GM12801 (cell line): ENCODE measurements at regions not wholly inside any gene's neighbourhood (a gene's known extent, or its start where the extent isn't known, plus 50 kb on each side); places are given as distances from the start of the nearest gene placed in this dataset.

ENCODE experiments used
- CTCF ChIP-seq: IDR thresholded peaks from one replicate; pipeline ENCODE4 v1.5.1; 2011; ENCODE audit warnings: control low read depth; ENCODE audit not compliant: insufficient read length; ENCODE audit errors: extremely low read depth

DNA sequence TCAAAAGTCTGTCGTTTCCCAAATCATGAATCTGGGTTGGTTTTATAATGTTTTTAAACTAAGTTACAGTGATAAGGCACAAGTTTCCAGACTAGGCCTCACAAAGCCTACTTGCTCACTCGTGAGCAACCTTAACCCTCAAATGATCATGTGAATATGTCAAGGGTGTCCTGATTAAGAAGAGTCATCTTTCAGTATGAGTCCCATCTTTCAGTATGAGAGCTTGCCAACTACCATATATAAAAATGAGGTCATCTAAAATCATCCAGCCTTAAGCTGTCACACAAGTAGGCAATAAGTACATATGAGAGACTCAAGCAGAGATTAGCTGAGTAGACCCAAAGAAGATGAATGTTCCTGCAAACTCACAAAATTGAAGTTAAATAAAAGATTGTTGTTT lies 668.4 kb upstream of the FAM174A start:
- TF ChIP-seq CTCF, result no peak

- TF ChIP-seq CTCF, result no peak
Observed at GRCh38 chr5:99865159-99865558, 670.0 kb upstream of the FAM174A start.

DNA sequence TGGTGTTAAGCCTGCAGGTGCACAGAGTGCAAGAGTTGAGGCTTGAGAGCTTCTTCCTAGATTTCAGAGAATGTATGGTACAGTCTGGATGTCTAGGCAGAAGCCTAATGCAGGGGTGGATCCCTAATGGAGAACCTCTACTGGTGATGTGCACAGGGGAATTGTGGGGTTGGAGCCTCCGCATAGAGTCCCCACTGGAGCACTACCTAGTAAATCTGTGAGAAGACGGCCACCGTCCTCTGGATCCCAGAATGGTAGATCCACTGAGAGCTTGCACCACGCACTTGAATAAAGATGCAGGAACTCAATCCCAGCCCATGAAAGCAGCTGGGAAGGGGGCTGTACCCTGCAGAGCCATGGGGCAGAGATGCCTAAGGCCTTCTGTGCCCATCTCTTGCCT lies 699.4 kb upstream of the FAM174A start:
- TF ChIP-seq CTCF, result no peak

GRCh38 chr5:99827136-99827535 lies 708.0 kb upstream of the FAM174A start:
- no peak for TF ChIP-seq CTCF

- no peak for TF ChIP-seq CTCF
Observed at GRCh38 chr5:99817796-99818195, 717.4 kb upstream of the FAM174A start.

DNA sequence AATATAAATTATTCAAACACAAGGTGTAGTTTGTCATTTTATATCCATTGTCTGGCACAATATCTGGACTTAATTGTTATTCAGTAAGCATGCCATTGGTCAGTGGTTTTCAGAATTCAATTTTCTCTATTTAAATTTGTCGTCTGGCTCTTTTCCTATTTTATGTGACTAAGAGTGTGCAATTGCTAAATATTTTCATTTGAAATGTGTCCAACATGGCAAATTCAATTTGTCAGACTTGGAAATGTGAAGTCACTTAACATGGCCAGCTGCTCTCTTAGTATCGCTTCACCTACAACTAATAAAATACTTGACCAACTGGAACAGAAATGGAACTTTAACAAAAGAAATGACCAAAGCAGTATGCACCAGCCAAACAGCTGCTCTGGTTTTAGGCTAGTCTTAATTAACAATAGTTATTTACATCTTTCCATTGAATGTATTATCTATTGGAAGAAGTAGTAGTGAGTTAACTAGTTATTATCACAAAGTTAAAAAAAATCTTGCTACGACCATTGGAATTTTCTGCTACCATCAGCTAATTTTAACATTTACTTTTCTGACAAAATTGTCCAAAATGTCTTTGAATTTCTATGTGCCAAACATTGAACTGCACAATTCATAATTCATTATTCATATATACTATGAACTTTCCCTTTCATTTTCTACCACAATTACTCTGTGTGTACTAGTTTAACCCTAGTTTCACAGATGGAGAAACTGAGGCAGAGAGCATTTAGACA lies 720.7 kb upstream of the FAM174A start:
- no peak for TF ChIP-seq CTCF

DNA sequence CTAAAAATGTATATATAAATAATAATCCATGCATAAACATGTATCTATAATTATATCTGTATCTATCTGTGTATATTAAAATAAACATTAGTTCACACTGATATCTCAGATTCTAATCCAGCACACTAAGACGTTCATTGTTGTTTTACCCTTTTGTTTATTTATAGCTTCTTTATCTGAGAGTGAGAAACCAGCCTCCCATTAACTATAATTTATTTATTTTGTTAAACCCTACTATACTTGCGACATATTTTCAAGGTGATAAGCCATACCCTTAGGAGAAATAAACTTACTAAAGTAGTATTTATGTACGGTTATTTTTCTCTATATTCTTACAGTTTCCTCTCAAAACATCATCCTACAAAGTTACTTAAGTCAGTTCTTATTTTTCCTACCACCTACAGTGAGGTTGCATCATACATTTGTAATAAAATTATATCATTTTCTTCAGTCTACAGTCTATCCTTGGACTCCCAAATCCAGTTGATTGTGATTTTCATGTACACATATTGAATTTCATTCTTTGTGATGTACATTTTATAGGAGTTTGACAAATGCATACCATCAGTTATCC lies 726.4 kb upstream of the FAM174A start:
- no peak for TF ChIP-seq CTCF

DNA sequence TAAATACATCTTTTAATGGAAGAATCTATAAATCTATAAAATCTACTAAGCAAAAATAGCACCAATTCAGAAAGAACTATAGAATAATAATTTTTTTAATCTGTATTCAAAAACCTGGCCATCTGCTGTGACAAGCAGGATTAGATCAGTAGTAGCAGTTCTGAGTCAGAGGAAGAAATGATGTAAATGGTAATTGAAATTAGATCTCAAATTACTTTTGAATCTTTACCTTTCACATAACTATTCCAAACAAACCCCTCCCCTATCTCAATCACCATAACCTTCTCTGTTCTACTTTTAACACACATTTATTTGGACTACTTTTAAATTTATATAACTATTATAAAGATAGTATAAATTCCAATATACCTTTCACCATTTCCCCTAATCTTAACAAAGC lies 727.8 kb upstream of the FAM174A start:
- no peak for TF ChIP-seq CTCF
